ENCODE measurements at regions not wholly inside any gene's neighbourhood (a gene's known extent, or its start where the extent isn't known, plus 50 kb on each side); places are given as distances from the start of the nearest gene placed in this dataset.

- no peak for TF ChIP-seq CTCF (IDR thresholded peaks at IDR 0.05)
- no peak for TF ChIP-seq POLR2A (IDR thresholded peaks at IDR 0.05; ENCODE audit: low read length)
- TF ChIP-seq MAZ (IDR thresholded peaks at IDR 0.05; ENCODE audit: borderline replicate concordance, low read depth, low read length) = no peak
- no peak for TF ChIP-seq MAFK (IDR thresholded peaks at IDR 0.05; ENCODE audit: partially characterized antibody)
- no peak for TF ChIP-seq HMGXB4 (CRISPR knock-in tag; IDR thresholded peaks at IDR 0.05; ENCODE audit: borderline replicate concordance)
- TF ChIP-seq, protein P1, sequence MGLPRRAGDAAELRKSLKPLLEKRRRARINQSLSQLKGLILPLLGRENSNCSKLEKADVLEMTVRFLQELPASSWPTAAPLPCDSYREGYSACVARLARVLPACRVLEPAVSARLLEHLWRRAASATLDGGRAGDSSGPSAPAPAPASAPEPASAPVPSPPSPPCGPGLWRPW (IDR thresholded peaks at IDR 0.05) = no peak
- no peak for TF ChIP-seq PHF8 (IDR thresholded peaks at IDR 0.05; ENCODE audit: borderline replicate concordance, low read depth)
- no peak for TF ChIP-seq ZFP36 (IDR thresholded peaks at IDR 0.05; ENCODE audit: borderline replicate concordance, partially characterized antibody)
These were observed 551.0 kb upstream of the ATXN8OS start (continued) for GRCh38 chr13:69556540-69557196.

GRCh38 chr13:69553976-69554375 lies 553.6 kb upstream of the ATXN8OS start:
- CTCF ChIA-PET = no interaction called here
- FAIRE-seq = no peak

More at GRCh38 chr13:69553976-69554375, 553.6 kb upstream of the ATXN8OS start:
- DNase-seq (ENCODE audit: low read depth in 1 of 2, low spot score in 1 of 2) = no peak
- Histone ChIP-seq H3K4me3 (no peak overlapping the region), H3K4me1 (no peaks in the 10 kb centered on the region), H3K4me2 (no peak overlapping the region), H3K27ac (no peak overlapping the region), H3K9me3 (no peaks in the 10 kb centered on the region)
- POLR2A ChIA-PET = no interaction called here
- WGBS (ENCODE audit: missing lambda C conversion rate) = 33% methylated on average over 2 of the region's 2 CpGs
- ATAC-seq = no peak
- TF ChIP-seq CBX8 (IDR thresholded peaks at IDR 0.05) = no peak
- no peak for TF ChIP-seq EP300 (IDR thresholded peaks at IDR 0.05)
- no peak for TF ChIP-seq HMGXB4 (CRISPR knock-in tag; IDR thresholded peaks at IDR 0.05; ENCODE audit: borderline replicate concordance)
- no peak for TF ChIP-seq PHF8 (IDR thresholded peaks at IDR 0.05; ENCODE audit: borderline replicate concordance, low read depth)
- TF ChIP-seq FOXS1 (CRISPR knock-in tag; IDR thresholded peaks at IDR 0.05) = no peak
- no peak for TF ChIP-seq ESRRA (IDR thresholded peaks at IDR 0.05; ENCODE audit: borderline replicate concordance, low read length)
- TF ChIP-seq ZFP36 (IDR thresholded peaks at IDR 0.05; ENCODE audit: borderline replicate concordance, partially characterized antibody) = no peak
- TF ChIP-seq SREBF2 (IDR thresholded peaks at IDR 0.05) = no peak
- TF ChIP-seq RAD21 (conservative IDR thresholded peaks at IDR 0.05 in 1 of 2, IDR thresholded peaks at IDR 0.05 in 1 of 2) = no peak
- no peak for TF ChIP-seq MAX (IDR thresholded peaks at IDR 0.05)
- TF ChIP-seq SMC3 (IDR thresholded peaks at IDR 0.05) = no peak
- TF ChIP-seq ELK1 (IDR thresholded peaks at IDR 0.05; ENCODE audit: low read depth, low read length) = no peak
